ENCODE measurements at regions not wholly inside any gene's neighbourhood (a gene's known extent, or its start where the extent isn't known, plus 50 kb on each side); places are given as distances from the start of the nearest gene placed in this dataset.
A peak's percentile ranks its signal among the peaks of the same experiment; 100 is the strongest.

- no peak for DNase-seq (ENCODE audit: low spot score)
These were observed 118.3 kb downstream of the WT1 start for GRCh38 chr11:32316858-32317642.

- no peak for DNase-seq (ENCODE audit: low spot score)
These were observed 117.7 kb downstream of the WT1 start for GRCh38 chr11:32317643-32318042.

- peak; percentile 42 for DNase-seq (ENCODE audit: low spot score)
These were observed 117.0 kb downstream of the WT1 start for GRCh38 chr11:32318071-32319055.

- no peak for DNase-seq (ENCODE audit: low spot score)
These were observed 111.6 kb downstream of the WT1 start for GRCh38 chr11:32323814-32324130.

GRCh38 chr11:32325187-32325586, 110.2 kb downstream of the WT1 start:
- no peak for DNase-seq (ENCODE audit: low spot score)

- no peak for DNase-seq (ENCODE audit: low spot score)
These were observed 109.6 kb downstream of the WT1 start for GRCh38 chr11:32325725-32326124.

- no peak for DNase-seq (ENCODE audit: low spot score)
These were observed 108.8 kb downstream of the WT1 start for GRCh38 chr11:32326522-32326921.

- no peak for DNase-seq (ENCODE audit: low spot score)
These were observed 106.9 kb downstream of the WT1 start for GRCh38 chr11:32328392-32328791.

GRCh38 chr11:32331098-32331497, 104.2 kb downstream of the WT1 start:
- DNase-seq (ENCODE audit: low spot score), result no peak

GRCh38 chr11:32331792-32332191, 103.5 kb downstream of the WT1 start:
- DNase-seq (ENCODE audit: low spot score), result no peak

GRCh38 chr11:32332990-32333319, 102.4 kb downstream of the WT1 start:
- no peak for DNase-seq (ENCODE audit: low spot score)

GRCh38 chr11:32333320-32333991, 101.9 kb downstream of the WT1 start:
- peak; percentile 26 for DNase-seq (ENCODE audit: low spot score)

GRCh38 chr11:32334822-32335221, 100.5 kb downstream of the WT1 start:
- no peak for DNase-seq (ENCODE audit: low spot score)

All from putamen (tissue), 1 donor.